GM12891 (cell line): ENCODE measurements at regions not wholly inside any gene's neighbourhood (a gene's known extent, or its start where the extent isn't known, plus 50 kb on each side); places are given as distances from the start of the nearest gene placed in this dataset.

Experiments used
- POLR2A ChIP-seq: IDR thresholded peaks from 2 replicates; pipeline ENCODE4 v1.6.1; 2011; ENCODE audit warnings: low read depth, low read length, control low read depth
- POLR2AphosphoS5 ChIP-seq: IDR thresholded peaks from 2 replicates; pipeline ENCODE4 v1.6.1; 2011; ENCODE audit warnings: low read depth, low read length, control low read depth
- POU2F2 ChIP-seq: IDR thresholded peaks from 2 replicates; pipeline ENCODE4 v1.6.1; 2011; ENCODE audit warnings: low read depth, mild to moderate bottlenecking, control low read depth, low read length, moderate library complexity

GRCh38 chr9:23621924-23622323 lies 204.1 kb downstream of the ELAVL2 start:
- no peak for TF ChIP-seq POU2F2
- no peak for TF ChIP-seq POLR2A
- no peak for TF ChIP-seq POLR2AphosphoS5
